GM21723 (cell line): ENCODE measurements at regions not wholly inside any gene's neighbourhood (a gene's known extent, or its start where the extent isn't known, plus 50 kb on each side); places are given as distances from the start of the nearest gene placed in this dataset.
"Not testable (repeated sequence)": the region's sequence is repeated elsewhere in the genome, so short reads cannot be mapped to it uniquely, and the experiment has no call there.

Source experiments
- ATAC-seq: cut with Tn5 transposase; IDR thresholded peaks from one replicate; pipeline ENCODE4 v1.9.1; 2021; ENCODE audit warnings: mild to moderate bottlenecking, moderate library complexity; ENCODE audit not compliant: unreplicated experiment

DNA sequence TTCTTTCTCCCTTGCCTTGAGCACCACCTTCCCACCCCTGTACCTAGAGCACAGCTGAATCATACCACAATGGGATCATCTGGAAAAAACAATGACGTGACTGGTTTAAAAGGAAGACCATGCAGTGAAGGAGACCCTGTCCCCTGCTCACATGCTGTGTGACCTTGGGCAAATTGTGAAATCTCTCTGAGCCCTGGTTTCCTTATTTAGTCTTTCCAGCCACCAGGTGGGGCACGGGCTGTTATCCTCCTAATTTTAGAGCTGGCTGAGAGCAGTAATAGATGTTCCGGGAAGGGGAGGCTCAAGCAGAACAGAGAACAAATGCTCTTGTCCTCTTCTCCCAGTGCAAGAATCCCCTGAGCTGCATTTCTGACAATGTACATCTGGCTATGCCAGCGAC lies 198.3 kb downstream of the RPS24 start:
- no peak for ATAC-seq

DNA sequence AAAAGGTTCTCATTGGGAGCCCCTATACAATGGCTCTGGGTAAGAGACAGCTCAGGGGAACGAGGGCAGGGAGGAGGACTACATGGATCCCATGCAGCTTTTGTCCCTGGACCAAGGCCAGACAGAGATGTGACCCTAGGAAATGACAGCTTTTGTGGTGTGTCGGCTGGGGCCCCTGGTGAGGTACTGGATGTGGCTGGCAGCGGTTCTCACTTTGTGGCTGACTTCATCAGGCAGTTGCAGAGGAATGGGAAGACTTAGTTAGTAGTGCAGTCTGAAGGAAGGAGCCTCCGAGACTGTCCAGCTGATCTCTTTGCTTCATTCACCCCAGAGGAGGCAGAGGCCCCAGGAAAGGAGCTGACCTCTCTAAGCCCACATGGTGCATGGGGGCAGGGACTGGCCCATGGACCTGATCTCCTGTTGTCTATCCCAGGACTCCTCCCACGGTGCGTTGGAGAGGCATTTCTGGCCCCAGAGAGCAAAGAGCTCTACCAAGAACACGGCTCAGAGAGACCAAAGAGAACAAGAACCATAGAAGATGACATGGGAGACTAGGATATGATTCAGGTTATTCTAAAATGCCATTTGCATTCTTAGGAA lies 202.9 kb downstream of the RPS24 start:
- ATAC-seq: no peak

DNA sequence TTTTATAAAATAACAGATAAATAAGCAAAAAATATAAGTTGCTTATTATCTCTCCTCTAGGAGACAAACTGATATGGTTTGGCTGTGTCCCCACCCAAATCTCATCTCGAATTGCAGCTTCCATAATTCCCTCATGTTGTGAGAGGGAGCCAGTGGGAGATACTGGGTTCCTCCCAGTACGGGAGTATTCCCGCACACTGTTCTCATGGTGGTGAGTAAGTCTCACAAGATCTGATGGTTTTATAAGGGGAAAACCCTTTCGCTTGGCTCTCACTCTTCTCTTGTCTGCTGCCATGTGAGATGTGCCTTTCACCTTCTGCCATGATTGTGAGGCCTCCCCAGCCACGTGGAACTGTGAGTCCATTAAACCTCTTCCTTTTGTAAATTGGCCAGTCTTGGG lies 204.3 kb downstream of the RPS24 start:
- not testable (repeated sequence) for ATAC-seq

DNA sequence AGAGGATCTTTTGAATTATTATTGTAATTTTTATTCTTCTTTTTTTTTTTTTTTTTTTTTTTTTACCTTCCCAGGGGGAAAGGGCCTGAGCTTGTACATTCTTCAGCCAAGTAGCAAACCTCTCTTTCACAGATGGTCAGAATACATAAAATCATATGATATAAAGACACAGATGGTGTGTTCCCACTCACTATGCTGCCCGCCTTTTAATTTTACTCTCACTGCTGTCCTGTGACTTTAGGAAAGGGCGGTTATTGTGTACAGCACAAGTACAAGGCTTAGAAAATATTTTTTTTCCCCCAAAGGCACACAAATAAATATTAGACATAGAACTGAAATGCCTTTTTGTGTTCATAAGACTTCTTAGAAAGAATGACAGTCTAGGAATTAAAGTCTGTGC lies 213.6 kb downstream of the RPS24 start:
- no peak for ATAC-seq

DNA sequence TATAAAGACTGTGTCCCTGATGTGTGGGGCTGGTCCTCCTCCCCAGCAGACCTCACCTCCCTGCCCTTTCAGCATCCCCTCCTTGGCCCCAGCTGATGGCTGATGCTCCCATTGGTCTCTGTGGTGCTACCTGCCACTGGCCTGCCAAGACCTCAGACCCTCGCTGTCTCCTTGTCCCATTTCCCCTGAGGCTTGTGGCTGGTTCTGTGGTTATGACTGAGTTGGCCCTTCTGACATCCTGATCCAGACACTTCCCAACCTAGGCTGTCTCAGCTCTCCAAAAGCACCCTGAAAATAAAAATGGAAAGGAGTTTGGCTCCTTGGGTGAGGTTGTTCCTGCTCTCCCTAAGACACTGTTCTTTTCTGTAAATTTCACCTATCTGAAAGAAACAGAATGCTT lies 214.2 kb downstream of the RPS24 start:
- no peak for ATAC-seq

DNA sequence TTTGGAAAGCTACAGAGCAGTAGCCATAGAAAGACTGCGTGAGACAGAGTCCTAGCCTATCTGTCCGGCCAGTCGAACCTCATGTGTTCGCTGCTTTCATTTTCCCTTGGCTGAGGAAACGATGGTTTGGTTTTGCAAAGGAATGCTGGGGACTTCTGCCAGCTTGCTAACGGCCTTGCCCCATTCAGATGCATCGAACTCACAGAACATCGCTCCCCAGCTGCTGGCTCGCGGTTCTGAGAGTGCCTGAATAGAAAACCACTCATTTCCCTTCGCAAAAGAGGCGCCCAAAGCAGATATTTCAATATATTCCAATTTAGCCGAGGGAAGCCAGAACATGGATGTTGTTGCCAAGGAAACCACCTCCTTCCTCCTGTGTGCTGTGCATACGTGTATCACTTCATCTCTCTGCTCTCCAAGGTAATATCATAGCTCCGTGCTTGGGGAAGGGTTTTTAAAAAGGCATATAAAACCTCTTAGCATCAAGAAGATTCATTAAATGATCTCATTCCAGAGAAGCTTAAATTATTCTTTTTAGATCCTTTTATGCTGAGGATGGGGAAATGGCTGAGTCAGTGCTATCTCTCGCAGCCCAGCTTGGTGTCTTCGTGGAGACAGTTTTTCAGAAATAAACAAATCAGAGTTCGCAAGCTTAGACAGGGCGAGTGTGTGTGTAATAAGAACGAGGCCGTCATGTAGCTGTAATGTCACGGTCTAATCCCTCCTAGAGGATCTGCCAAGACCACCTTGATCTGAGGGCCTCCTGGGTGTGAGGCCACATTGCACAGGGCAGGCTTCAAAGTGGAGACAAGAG lies 215.2 kb downstream of the RPS24 start:
- ATAC-seq: no peak

DNA sequence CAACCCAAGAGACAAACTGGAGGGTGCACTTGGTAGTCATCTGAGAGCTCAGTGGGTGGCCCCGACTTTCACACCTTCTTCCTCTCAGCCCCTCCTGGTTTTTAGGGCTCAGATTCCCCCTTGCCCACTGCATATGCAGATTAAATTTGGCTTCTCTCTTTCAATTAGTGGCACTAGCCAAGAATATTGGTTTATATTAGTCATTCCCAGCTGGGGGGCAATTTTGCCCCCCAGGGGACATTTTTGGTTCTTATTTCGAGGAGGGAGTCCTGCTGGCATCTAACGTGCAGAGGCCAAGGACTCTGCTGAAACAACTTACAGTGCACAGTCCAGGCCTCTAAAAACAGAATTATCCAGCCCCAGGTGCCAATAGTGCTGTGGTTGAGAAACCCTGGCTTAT lies 216.0 kb downstream of the RPS24 start:
- ATAC-seq: no peak

DNA sequence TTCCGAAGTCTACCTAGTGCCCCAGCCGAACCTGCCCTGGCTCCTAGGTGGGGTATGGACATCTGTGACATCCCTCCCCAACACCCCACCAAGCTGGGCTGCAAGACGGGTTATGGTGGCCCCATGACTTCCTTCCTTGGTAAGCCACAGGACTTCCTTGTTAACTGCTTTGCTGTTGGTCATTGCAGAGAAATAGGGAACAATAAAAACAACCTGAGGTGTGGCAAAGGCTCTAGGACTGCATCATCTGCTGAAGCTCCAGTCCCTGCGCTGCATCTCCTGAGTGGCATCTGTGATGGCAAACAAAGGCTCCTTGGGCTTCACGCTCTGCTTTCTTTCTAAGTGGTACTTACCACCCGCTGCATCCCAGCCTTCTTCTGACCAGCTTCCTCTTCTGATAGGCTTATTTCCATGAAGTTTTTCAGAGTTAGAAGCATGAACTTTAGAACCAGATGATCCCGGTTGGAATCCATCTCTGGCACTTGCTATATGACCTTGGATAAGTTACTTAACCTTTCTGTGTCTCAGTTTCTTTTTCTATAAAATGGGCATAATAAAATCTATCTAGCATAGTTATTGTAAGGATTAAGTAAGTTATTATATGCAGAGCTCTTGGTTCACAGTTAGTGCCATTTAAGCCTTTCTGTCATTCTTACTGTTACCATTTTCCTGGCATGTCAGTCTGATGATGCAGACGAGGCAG lies 216.8 kb downstream of the RPS24 start:
- ATAC-seq: no peak

DNA sequence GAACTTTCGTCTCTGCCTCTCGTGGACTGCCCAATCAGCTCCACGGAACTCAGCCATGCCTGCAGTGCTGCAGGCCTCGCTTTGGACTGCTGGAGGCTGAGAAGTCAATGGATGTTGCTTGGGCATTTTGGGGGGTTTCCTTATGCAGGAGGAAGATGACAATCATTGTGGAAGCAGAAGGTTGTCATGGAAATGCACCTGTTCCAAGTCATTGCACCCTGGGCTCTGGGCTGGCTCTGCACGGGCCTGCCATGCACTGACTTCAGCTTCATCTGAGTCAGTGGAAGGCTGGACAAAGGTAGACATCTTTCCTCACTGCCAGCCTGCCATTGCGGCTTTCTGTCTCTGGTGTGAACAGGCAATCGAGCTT lies 217.3 kb downstream of the RPS24 start:
- ATAC-seq: no peak

DNA sequence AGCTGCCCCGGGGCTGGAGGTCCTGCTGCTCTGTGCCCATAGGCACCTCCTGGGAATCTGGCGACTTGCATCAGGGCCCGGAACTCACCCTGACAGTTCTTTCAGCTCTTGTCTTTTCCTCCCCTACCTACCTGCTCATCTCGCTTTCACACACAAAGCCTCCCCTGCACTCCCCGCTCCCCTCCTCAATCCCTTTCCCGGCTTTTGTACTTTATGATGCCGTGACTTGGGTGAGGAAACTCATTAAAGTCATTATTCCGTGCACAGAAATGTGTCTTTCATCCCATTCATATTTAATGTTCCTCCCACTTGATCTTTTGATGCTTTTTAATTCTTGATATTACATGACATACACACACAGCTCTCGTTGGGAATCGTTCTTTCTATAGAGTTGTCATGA lies 218.6 kb downstream of the RPS24 start:
- no peak for ATAC-seq

DNA sequence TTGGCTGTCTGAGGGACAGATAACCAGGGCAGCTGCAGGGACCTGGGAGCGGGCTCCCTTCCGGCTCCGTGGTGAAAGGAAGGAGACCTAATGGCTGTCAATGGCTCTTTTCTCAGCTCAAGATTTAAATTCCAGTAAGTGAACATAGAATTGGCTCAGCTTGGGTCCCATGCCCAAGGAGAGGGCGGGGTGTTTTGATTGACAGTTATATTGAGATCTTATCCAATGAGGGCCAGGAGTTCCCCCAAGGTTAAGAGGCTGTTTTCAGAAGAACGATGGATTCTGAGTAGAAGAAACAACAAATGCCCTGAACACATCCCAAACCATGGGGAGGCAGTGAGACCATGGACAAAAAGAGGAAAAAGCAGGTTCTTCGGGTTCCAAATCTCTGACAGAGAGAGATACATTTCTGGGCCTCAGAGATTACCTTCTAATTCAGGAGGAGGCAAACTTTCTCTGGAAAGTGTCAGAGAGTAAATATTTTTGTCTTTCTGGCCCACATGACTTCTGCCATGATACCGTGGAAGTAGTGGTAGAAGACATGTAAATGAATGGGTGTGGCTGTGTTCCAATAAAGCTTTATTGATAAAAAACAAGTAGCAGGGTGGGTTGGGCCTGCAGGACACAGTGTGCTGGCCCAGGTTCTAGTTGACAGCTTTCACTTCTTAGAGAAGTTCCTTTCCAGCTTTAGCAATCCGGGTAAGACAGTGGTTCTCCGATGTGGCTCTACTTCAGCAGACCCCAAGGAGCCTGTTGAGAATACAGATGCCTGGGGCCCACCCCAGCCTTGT lies 219.6 kb downstream of the RPS24 start:
- no peak for ATAC-seq

DNA sequence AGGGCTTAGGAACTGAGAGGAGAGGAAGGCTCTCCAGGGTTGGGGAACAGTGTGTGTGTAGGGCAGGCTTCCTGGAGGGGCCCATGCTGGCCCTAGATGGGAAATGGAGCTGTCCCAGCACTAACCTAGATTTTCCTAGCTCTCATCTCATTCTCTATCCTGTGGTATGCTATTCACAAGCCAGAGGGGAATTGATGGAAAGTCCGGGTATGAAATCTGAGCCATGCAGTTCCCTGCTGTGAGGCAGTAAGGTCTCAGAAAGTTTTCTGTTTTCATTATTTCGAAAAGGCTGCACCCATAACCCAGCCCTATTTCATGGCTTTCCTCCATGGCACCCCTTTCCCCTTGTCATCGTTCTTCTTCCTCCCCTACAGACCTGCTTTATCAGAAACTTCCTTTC lies 220.3 kb downstream of the RPS24 start:
- ATAC-seq: no peak

DNA sequence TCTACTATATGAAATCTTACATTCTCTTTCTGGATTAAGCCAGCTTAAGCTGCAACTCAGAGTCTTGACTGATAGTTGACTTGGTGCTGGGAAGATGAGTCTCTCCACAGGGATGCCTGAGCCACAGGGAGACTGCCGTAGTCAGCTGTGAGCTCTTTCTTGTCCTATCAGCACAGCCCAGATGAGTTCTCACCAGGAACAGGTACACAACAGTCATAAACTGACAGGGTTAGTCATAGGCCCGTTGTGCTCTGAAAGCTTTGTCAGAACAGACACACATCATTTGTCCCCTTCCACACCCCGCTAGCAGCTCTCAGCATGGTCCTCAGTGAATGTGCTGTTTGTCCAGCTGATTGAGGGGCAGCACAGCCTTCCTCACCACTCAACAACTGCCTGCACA lies 221.6 kb downstream of the RPS24 start:
- no peak for ATAC-seq

DNA sequence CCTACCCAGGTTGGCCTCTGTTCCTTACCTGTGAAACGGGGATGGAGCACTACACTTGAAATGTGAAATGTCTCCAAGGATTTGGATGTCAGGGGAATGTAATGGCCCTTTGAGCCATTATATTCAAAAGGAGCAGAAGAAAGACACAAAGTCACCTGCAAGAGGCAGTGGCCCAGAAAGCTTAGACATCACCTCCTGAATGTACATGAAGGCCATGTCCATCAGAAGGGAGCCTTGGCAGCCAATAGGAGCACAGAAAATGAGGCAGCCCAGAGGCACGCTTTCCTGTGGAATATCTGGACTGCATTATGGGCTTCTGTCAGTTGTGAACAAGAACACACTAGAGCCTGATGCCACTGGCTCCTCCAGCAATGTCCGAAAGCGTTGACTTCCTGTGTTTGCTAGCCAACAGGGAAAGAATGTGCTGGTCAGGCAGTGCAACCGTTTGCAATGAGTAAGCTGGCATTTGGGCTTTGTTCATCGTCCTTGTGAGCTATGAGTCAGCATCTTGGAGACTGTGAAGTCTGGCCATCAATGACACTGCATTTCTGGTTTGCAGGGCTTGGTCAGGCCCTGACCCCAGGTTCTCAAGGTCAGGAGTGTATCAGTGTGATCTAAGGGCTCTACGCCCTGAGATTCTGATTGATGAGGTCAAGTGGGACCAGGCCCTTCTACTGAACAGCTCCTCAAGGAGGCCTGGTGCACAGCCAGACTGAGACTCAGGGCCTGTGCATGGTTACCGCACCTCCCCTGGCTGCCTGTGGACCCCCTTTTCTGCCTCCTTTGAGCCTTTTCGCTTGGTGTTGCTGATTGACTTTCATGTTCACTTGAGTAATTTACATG lies 222.4 kb downstream of the RPS24 start:
- ATAC-seq: no peak

DNA sequence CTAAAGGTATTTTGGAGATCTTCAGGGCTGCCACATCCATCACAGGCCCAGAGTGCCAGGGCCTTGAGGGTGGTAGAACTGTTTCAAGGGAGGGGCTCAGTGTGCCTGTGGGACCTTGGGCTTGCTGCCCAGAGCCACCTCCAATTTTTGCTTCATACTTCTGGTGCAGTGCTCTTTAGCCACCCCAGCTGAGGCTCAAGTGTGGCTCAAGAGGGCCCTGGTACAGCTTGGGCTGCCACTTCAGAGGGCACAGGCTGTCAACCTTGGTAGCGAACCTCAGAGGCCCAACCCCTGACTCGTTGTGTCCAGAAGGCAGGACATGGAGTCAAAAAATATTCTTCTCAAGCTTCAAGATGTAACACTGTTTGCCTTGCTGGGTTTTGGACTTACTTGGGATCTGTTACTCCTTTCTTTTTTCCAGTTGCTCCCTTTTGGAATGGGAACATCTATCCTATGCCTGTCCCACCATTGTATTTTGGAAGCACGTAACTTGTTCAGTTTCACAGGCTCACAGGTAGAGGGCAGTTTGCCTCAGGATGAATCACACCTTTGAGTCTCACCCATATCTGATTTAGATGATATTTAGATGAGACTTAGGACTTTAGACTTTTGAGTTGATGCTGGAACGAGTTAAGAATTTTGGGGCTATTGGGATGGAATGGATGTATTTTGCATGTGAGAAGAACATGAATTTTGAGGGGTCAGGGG lies 224.8 kb downstream of the RPS24 start:
- no peak for ATAC-seq

DNA sequence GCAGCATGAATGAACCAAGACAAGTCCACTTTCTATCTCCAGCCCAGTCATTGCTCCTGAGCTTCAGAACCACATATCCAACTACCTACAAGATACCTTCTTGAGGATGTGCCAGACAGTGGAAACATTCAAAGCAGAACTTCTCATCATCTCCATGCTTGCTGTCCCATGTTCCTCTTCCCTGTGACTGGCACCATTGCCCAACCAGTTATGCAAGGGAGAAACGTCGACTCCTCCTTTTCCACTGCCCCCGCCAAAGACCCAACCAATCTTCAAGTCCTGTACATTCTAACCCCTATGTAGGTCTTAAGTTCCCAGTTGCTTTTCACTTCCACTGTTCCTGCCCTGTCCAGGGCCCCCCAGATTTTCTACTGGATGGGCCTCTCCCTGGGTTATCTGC lies 225.7 kb downstream of the RPS24 start:
- ATAC-seq: no peak

DNA sequence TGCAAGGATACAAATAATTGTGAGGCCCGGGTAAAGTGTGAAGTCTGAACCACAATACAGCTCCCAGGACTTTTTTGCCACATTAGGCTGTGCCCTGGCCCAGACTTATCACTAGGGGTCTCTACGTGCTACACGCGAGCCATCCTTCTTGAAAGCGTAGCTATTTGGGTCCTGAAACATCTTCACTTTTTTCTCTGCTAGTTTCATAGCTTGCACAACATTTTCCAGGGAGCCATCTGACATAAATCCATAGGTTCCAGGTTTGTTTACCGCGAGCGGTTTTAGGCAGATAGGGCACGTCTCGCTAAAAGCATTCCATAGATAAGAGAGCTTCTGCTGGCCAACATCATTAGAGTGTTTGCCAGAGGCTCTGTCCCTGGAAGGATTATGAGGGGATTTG lies 226.5 kb downstream of the RPS24 start:
- no peak for ATAC-seq

DNA sequence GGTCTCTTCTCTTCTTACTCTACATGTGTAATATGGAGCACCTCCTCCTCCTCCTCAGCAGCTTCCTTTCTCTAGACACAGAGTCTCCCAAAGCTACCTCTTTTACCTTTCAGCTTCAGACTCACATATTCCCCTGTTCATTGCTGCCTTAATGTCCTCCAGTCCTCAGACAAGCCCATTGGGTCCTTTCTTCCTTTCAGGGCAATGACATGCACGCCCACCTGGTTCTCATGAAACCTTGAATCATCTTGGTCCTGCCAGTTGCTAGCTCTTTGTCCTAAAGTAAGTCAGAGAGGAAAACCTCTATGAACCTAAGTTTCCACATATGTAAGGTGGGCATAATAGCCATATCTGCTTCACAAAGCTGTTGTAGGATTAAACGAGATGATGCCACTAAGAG lies 227.0 kb downstream of the RPS24 start:
- ATAC-seq: no peak

DNA sequence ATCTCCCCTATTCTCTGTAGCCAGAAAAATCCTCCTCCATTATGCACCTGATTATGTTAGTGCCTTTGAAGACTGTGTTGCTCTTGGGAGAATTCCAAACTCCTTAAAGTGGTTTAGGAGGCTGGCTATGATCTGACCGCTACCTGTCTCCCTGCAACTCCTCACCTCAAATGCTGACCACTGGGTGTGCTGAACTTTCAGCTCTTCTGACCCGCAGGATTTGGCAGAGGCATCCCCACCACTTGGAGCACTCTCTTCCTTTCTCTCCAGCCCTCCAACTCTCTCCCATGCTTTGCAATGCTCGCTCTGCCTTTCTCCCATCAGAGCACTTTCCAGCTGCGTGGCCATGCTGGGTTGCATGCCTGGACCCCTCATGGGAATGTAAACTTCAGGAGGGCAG lies 227.6 kb downstream of the RPS24 start:
- no peak for ATAC-seq

DNA sequence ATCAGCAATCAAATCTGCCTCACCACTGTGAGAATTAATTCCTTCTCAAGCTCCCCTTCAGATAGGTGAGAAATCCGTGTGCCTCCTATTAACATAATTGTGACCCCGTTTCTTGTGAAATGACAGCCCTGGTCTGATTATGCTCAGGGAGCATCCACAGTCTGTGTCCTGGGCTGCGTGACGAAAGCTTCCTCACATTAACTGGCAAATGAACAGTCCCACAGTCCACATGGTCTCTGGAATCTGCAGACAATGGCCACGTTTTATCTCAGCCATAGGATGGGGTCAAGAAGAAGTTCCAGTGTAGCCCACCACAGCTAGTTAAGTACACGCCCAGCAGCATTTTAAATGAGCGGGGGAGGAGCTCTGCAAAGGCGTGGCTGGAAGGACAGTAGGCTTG lies 229.2 kb downstream of the RPS24 start:
- no peak for ATAC-seq
